ENCODE measurements at regions not wholly inside any gene's neighbourhood (a gene's known extent, or its start where the extent isn't known, plus 50 kb on each side); places are given as distances from the start of the nearest gene placed in this dataset.
A peak's percentile ranks its signal among the peaks of the same experiment; 100 is the strongest.

GRCh38 chr11:129275828-129276227 is 83.7 kb upstream of the ARHGAP32 start:
- Histone ChIP-seq H4K20me1 (ENCODE audit: insufficient read depth) (no peaks in the 10 kb centered on the region), H3K79me2 (replicated peaks; ENCODE audit: insufficient read depth, low read length) (peaks cover 70% of the 10 kb centered on the region), H2AFZ (ENCODE audit: low read depth, low read length) (no peak overlapping the region), H3K9ac (ENCODE audit: low read length) (no peak overlapping the region), H3K9me3 (ENCODE audit: low read length) (no peaks in the 10 kb centered on the region), H3F3A (ENCODE audit: insufficient read depth, low read length, poor library complexity, severe bottlenecking) (no peaks in the 10 kb centered on the region), H3K9me2 (ENCODE audit: insufficient read depth, low read length) (no peaks in the 10 kb centered on the region), H3K4me3 (ENCODE audit: low read length) (peak overlapping the region; percentile 73), H3K27ac (ENCODE audit: low read length) (no peak overlapping the region), H3K4me2 (ENCODE audit: low read length) (no peak overlapping the region), H3K27me3 (ENCODE audit: insufficient read depth, low read depth, low read length) (no peaks in the 10 kb centered on the region), H3K36me3 (ENCODE audit: insufficient read depth, low read length) (no peaks in the 10 kb centered on the region)
- TF ChIP-seq REST (IDR thresholded peaks at IDR 0.05; ENCODE audit: borderline replicate concordance) (no peak), RAD21 (conservative IDR thresholded peaks at IDR 0.05) (no peak), EZH2 (IDR thresholded peaks at IDR 0.05; ENCODE audit: borderline replicate concordance, insufficient read depth, low read length, poor library complexity, severe bottlenecking) (no peak), EP300 (conservative IDR thresholded peaks at IDR 0.05; ENCODE audit: poor library complexity, severe bottlenecking) (no peak), TAF1 (IDR thresholded peaks at IDR 0.05; ENCODE audit: low read depth) (no peak), POLR2AphosphoS5 (IDR thresholded peaks at IDR 0.05) (no peak), CTCF (IDR thresholded peaks at IDR 0.05; ENCODE audit: poor library complexity, severe bottlenecking) (no peak), SMC3 (conservative IDR thresholded peaks at IDR 0.05; ENCODE audit: poor library complexity) (no peak), MXI1 (conservative IDR thresholded peaks at IDR 0.05; ENCODE audit: poor library complexity, severe bottlenecking) (no peak)

- no peaks in the 10 kb centered on the region for H3F3A ChIP-seq (ENCODE audit: insufficient read depth, low read length, poor library complexity, severe bottlenecking)
- no peaks in the 10 kb centered on the region for H3K9me2 ChIP-seq (ENCODE audit: insufficient read depth, low read length)
- H4K20me1 ChIP-seq (ENCODE audit: insufficient read depth) = no peaks in the 10 kb centered on the region
- H3K9me3 ChIP-seq (ENCODE audit: low read length) = no peaks in the 10 kb centered on the region
- no peaks in the 10 kb centered on the region for H3K36me3 ChIP-seq (ENCODE audit: insufficient read depth, low read length)
- no peak overlapping the region for H3K4me2 ChIP-seq (ENCODE audit: low read length)
- H2AFZ ChIP-seq (ENCODE audit: low read depth, low read length) = no peak overlapping the region
- H3K27ac ChIP-seq (ENCODE audit: low read length) = no peak overlapping the region
- no peak for TF ChIP-seq RAD21 (conservative IDR thresholded peaks at IDR 0.05)
- TF ChIP-seq TAF1 (IDR thresholded peaks at IDR 0.05; ENCODE audit: low read depth) = no peak
- no peaks in the 10 kb centered on the region for H3K27me3 ChIP-seq (ENCODE audit: insufficient read depth, low read depth, low read length)
- H3K79me2 ChIP-seq (replicated peaks; ENCODE audit: insufficient read depth, low read length) = peaks cover 81% of the 10 kb centered on the region
- no peak overlapping the region for H3K4me3 ChIP-seq (ENCODE audit: low read length)
- H3K9ac ChIP-seq (ENCODE audit: low read length) = no peak overlapping the region
These were observed 82.0 kb upstream of the ARHGAP32 start for GRCh38 chr11:129273944-129274711.

Measured in neural cell (in vitro differentiated cells).